AG04450 (cell line): ENCODE measurements at regions not wholly inside any gene's neighbourhood (a gene's known extent, or its start where the extent isn't known, plus 50 kb on each side); places are given as distances from the start of the nearest gene placed in this dataset.
"Not testable (repeated sequence)": the region's sequence is repeated elsewhere in the genome, so short reads cannot be mapped to it uniquely, and the experiment has no call there.

Experiments used
- CTCF ChIA-PET: fragments of 300-600, 350-600 bp; formaldehyde crosslinking; extraction: SDS; loops from one replicate; lab custom pipeline; 2022; ENCODE audit warnings: antibody characterized with exemption, inconsistent platforms; lab: Charles Lee
- POLR2A ChIA-PET: fragments of 350-600 bp; formaldehyde crosslinking; extraction: SDS; loops from one replicate; lab custom pipeline; 2021; ENCODE audit warnings: antibody characterized with exemption, inconsistent platforms; lab: Yijun Ruan, JAX
- DNase-seq: peaks from one replicate; pipeline ENCODE4 v3.0.0-alpha.2; 2011; ENCODE audit warnings: low read depth, low spot score
- H3K27ac ChIP-seq: one replicate; pipeline ENCODE4 v1.5.1; 2012; ENCODE audit warnings: low read depth, low read length, control low read depth
- H3K27me3 ChIP-seq: one replicate; pipeline ENCODE4 v1.6.0; 2012; ENCODE audit warnings: low read length; ENCODE audit not compliant: control insufficient read depth, insufficient read depth
- H3K4me3 ChIP-seq: 2 replicates; pipeline ENCODE4 v1.5.1; 2011; ENCODE audit warnings: mild to moderate bottlenecking, low read depth, low read length, control low read depth
- H3K9me3 ChIP-seq: 2 replicates; pipeline ENCODE4 v1.5.1; 2012; ENCODE audit warnings: low read length; ENCODE audit not compliant: control insufficient read depth, insufficient read depth
- CTCF ChIP-seq: IDR thresholded peaks from 2 replicates; pipeline ENCODE4 v1.5.1; 2011; ENCODE audit warnings: low read depth, low read length, control low read depth, inconsistent platforms

DNA sequence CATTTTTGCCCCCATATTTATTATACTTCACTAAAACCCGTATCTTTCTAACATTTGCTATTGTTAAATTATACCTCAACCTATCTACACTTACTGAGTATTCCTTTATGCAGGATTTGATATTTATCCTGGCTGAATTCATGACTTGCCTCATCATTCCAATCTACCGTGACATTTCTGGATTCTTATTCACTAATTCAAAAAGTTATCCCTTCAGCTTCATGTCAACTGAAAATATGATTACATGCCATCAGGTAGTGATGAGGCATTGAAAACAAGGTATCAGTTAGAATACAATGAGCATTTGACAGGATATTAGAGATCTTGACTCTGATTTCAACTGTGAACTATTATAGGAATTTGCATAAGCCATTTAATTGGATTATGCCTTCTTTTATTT is 2171.9 kb upstream of the WWC1 start:
- ChIA-PET POLR2A (no interaction called here), CTCF (no interaction called here)
- H3K9me3 ChIP-seq = peaks cover 7% of the 10 kb centered on the region; the same call in 1 of the 2 replicates
- no peaks in the 10 kb centered on the region for H3K27me3 ChIP-seq
- TF ChIP-seq CTCF = no peak
- no peak overlapping the region for H3K27ac ChIP-seq
- DNase-seq = no peak
- no peak overlapping the region for H3K4me3 ChIP-seq

DNA sequence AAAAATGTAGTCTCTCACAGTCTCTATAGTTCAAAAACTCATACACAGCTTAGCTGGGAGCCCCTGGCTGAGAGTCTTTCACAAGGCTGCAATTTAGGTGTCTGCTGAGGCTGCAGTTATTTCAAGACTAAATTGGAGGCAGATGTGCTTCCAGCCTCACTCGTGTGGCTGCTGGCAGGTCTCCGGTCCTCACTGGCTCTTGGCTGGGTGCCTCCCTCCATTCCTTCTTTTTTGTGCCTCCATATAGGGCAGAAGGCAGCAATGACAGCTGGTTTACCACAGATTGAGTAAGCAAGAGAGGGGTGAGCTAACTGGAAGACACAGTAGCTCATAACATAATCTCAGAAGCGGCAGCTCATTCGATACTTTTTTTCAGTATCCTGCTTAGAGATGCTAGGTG is 2167.7 kb upstream of the WWC1 start:
- POLR2A ChIA-PET = no interaction called here
- no peak overlapping the region for H3K27ac ChIP-seq
- TF ChIP-seq CTCF = no peak
- peaks cover 21% of the 10 kb centered on the region for H3K9me3 ChIP-seq
- no peak for DNase-seq
- no peak overlapping the region for H3K4me3 ChIP-seq
- H3K27me3 ChIP-seq = no peaks in the 10 kb centered on the region
- CTCF ChIA-PET = no interaction called here

- CTCF ChIA-PET = no interaction called here
- TF ChIP-seq CTCF = no peak
- Histone ChIP-seq H3K27me3 (no peaks in the 10 kb centered on the region), H3K9me3 (peaks cover 37% of the 10 kb centered on the region), H3K27ac (no peak overlapping the region), H3K4me3 (no peak overlapping the region)
- POLR2A ChIA-PET = no interaction called here
- no peak for DNase-seq
Observed at GRCh38 chr5:166127766-166128570, 2163.5 kb upstream of the WWC1 start.

- H3K9me3 ChIP-seq, CTCF ChIA-PET, H3K27ac ChIP-seq, H3K4me3 ChIP-seq, H3K27me3 ChIP-seq, DNase-seq, POLR2A ChIA-PET: not testable (repeated sequence)
Observed at GRCh38 chr5:166145107-166145506, 2146.3 kb upstream of the WWC1 start.

DNA sequence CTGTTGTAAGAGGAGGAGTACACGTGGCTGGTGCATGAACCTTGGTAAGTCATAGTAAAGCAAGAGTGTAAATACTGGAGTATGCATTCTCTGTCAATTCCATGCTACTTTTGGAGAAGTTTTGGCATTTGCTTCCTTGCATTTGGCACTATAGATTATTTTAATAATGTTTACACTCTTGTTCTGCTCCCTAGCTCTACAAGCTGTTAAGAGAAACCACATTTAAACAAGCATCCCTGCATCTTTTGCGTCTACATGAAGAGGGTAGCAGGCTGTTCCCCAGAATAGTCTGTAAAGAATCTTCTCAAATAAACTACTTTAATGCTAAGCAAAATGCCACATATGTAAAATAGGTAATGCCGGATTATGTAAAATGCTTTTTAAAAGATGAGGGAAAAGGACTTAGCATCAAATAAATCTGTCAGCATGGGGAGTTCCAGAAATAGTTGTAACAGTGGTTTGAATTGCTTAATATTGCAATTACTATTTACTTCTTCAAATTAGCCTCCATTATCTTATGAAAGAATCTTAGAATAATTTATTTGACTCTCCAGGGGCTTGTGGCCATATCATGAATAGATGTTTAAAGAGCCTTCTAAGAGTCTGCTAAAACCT is 2127.3 kb upstream of the WWC1 start:
- H3K27me3 ChIP-seq = no peaks in the 10 kb centered on the region
- POLR2A ChIA-PET = no interaction called here
- no peak for TF ChIP-seq CTCF
- H3K9me3 ChIP-seq = peaks cover 4% of the 10 kb centered on the region; the same call in 1 of the 2 replicates
- no peak overlapping the region for H3K27ac ChIP-seq
- CTCF ChIA-PET = no interaction called here
- no peak overlapping the region for H3K4me3 ChIP-seq
- DNase-seq = no peak
